Chondrocyte (in vitro differentiated cells): ENCODE measurements at regions not wholly inside any gene's neighbourhood (a gene's known extent, or its start where the extent isn't known, plus 50 kb on each side); places are given as distances from the start of the nearest gene placed in this dataset.

Source experiments
- DNase-seq: peaks from one replicate; pipeline ENCODE4 v3.0.0; 2021; ENCODE audit warnings: mixed read lengths, low spot score
- H3K27ac Mint-ChIP-seq: one replicate; pipeline ENCODE4 v1.8.0; 2021; ENCODE audit warnings: mild to moderate bottlenecking, moderate library complexity, mixed read lengths; ENCODE audit not compliant: unreplicated experiment
- H3K27me3 Mint-ChIP-seq: 2 replicates; pipeline ENCODE4 v1.8.0; 2021; ENCODE audit warnings: low read depth, mixed read lengths
- H3K36me3 Mint-ChIP-seq: 2 replicates; pipeline ENCODE4 v1.8.0; 2021; ENCODE audit warnings: low read depth, mixed read lengths
- H3K4me1 Mint-ChIP-seq: 2 replicates; pipeline ENCODE4 v1.8.0; 2021; ENCODE audit warnings: low read depth, mild to moderate bottlenecking, mixed read lengths
- H3K4me3 Mint-ChIP-seq: one replicate; pipeline ENCODE4 v1.8.0; 2021; ENCODE audit warnings: mild to moderate bottlenecking, moderate library complexity, mixed read lengths; ENCODE audit not compliant: unreplicated experiment
- H3K9me3 Mint-ChIP-seq: 2 replicates; pipeline ENCODE4 v1.8.0; 2021; ENCODE audit warnings: low read depth, mixed read lengths
- TF ChIP-seq, protein P1 (sequence below): fragments of 200-600 bp; sonication (generic); IDR thresholded peaks from 2 replicates; pipeline ENCODE4 v1.5.0; 2021; ENCODE audit warnings: antibody characterized with exemption, mild to moderate bottlenecking, moderate library complexity

- no peak for DNase-seq
- Mint-ChIP-seq H3K4me3 (no peak overlapping the region), H3K27me3 (peaks cover 8% of the 10 kb centered on the region), H3K36me3 (no peaks in the 10 kb centered on the region), H3K27ac (no peak overlapping the region), H3K4me1 (no peaks in the 10 kb centered on the region), H3K9me3 (no peaks in the 10 kb centered on the region)
- TF ChIP-seq, protein P1, sequence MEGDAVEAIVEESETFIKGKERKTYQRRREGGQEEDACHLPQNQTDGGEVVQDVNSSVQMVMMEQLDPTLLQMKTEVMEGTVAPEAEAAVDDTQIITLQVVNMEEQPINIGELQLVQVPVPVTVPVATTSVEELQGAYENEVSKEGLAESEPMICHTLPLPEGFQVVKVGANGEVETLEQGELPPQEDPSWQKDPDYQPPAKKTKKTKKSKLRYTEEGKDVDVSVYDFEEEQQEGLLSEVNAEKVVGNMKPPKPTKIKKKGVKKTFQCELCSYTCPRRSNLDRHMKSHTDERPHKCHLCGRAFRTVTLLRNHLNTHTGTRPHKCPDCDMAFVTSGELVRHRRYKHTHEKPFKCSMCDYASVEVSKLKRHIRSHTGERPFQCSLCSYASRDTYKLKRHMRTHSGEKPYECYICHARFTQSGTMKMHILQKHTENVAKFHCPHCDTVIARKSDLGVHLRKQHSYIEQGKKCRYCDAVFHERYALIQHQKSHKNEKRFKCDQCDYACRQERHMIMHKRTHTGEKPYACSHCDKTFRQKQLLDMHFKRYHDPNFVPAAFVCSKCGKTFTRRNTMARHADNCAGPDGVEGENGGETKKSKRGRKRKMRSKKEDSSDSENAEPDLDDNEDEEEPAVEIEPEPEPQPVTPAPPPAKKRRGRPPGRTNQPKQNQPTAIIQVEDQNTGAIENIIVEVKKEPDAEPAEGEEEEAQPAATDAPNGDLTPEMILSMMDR = no peak
These were observed 88.0 kb upstream of the LRRC7 start for GRCh38 chr1:69479734-69480133.

- Mint-ChIP-seq H3K27ac (no peak overlapping the region), H3K4me1 (no peaks in the 10 kb centered on the region), H3K36me3 (no peaks in the 10 kb centered on the region), H3K4me3 (no peak overlapping the region), H3K9me3 (peaks cover 8% of the 10 kb centered on the region), H3K27me3 (peaks cover 8% of the 10 kb centered on the region)
- TF ChIP-seq, protein P1 = no peak
- no peak for DNase-seq
These were observed 84.5 kb upstream of the LRRC7 start for GRCh38 chr1:69483246-69483645.

GRCh38 chr1:69485616-69486015 is 82.1 kb upstream of the LRRC7 start:
- no peak for DNase-seq

GRCh38 chr1:69491416-69491815 is 76.3 kb upstream of the LRRC7 start:
- DNase-seq = no peak
- Mint-ChIP-seq H3K27ac (no peak overlapping the region), H3K27me3 (peaks cover 4% of the 10 kb centered on the region), H3K36me3 (no peaks in the 10 kb centered on the region), H3K9me3 (peaks cover 12% of the 10 kb centered on the region), H3K4me1 (no peaks in the 10 kb centered on the region), H3K4me3 (no peak overlapping the region)
- TF ChIP-seq, protein P1 = no peak

More at GRCh38 chr1:69485616-69486015, 82.1 kb upstream of the LRRC7 start:
- no peak overlapping the region for H3K27ac Mint-ChIP-seq
- peaks cover 8% of the 10 kb centered on the region for H3K27me3 Mint-ChIP-seq
- H3K36me3 Mint-ChIP-seq = no peaks in the 10 kb centered on the region
- H3K4me1 Mint-ChIP-seq = no peaks in the 10 kb centered on the region
- H3K4me3 Mint-ChIP-seq = no peak overlapping the region
- peaks cover 12% of the 10 kb centered on the region for H3K9me3 Mint-ChIP-seq
- TF ChIP-seq, protein P1 = no peak

DNA sequence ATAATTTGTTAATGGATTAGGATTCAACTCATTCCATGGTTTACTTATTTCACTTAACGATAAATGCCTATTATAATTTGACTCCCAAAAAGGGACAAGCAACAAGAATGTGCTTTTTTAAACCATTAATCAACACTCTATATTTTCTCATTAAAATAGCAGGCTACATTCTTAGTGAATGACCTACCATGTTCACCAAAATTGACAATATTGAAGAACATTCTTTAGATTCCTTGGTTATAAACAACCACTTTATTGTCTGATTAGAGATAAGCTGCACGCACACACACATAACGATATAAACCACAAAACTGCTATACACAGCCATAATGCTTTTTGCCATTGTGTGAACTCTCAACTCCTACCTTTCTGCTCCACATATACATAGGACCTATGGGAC is 75.4 kb upstream of the LRRC7 start:
- H3K9me3 Mint-ChIP-seq = peaks cover 12% of the 10 kb centered on the region
- H3K27ac Mint-ChIP-seq = no peak overlapping the region
- no peak for DNase-seq
- peaks cover 5% of the 10 kb centered on the region for H3K27me3 Mint-ChIP-seq
- no peak overlapping the region for H3K4me3 Mint-ChIP-seq
- no peaks in the 10 kb centered on the region for H3K4me1 Mint-ChIP-seq
- TF ChIP-seq, protein P1 = no peak
- no peaks in the 10 kb centered on the region for H3K36me3 Mint-ChIP-seq
